Uterus (tissue), 2 donors: ENCODE measurements at regions not wholly inside any gene's neighbourhood (a gene's known extent, or its start where the extent isn't known, plus 50 kb on each side); places are given as distances from the start of the nearest gene placed in this dataset.

Source experiments
- POLR2A ChIP-seq, 2 donors: fragments of 450-650 bp; IDR thresholded peaks; one replicate each; pipeline ENCODE4 v1.6.1; 2016; ENCODE audit warnings: antibody characterized with exemption in 2 of 2, mild to moderate bottlenecking in 1 of 2, moderate library complexity in 1 of 2
- TF ChIP-seq, protein P1 (sequence below), 4 experiments: fragments of 200-600 bp in 2 of 4; fragments of 450-650 bp in 2 of 4; sonication (generic) in 2 of 4; IDR thresholded peaks; one replicate each; pipeline ENCODE4 v1.5.1; 2016 to 2019; ENCODE audit warnings: antibody characterized with exemption in 4 of 4, mild to moderate bottlenecking in 2 of 4, moderate library complexity in 1 of 4

GRCh38 chr3:73796382-73796781 lies 171.6 kb upstream of the PDZRN3 start:
- TF ChIP-seq, protein P1, sequence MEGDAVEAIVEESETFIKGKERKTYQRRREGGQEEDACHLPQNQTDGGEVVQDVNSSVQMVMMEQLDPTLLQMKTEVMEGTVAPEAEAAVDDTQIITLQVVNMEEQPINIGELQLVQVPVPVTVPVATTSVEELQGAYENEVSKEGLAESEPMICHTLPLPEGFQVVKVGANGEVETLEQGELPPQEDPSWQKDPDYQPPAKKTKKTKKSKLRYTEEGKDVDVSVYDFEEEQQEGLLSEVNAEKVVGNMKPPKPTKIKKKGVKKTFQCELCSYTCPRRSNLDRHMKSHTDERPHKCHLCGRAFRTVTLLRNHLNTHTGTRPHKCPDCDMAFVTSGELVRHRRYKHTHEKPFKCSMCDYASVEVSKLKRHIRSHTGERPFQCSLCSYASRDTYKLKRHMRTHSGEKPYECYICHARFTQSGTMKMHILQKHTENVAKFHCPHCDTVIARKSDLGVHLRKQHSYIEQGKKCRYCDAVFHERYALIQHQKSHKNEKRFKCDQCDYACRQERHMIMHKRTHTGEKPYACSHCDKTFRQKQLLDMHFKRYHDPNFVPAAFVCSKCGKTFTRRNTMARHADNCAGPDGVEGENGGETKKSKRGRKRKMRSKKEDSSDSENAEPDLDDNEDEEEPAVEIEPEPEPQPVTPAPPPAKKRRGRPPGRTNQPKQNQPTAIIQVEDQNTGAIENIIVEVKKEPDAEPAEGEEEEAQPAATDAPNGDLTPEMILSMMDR (IDR thresholded peaks at IDR 0.05): no peak
- no peak for TF ChIP-seq POLR2A (IDR thresholded peaks at IDR 0.05)
